ENCODE measurements at regions not wholly inside any gene's neighbourhood (a gene's known extent, or its start where the extent isn't known, plus 50 kb on each side); places are given as distances from the start of the nearest gene placed in this dataset.

GRCh38 chr17:77390870-77391269, 250.1 kb downstream of the SEC14L1 start:
- no peak for TF ChIP-seq JUND (IDR thresholded peaks at IDR 0.05; ENCODE audit: low read depth)
- in situ Hi-C loops (cut with HindIII; ENCODE audit: low pct_unique_long_range_greater_than_20kb, low sequenced_read_pairs) = no loop called here
- no peak for DNase-seq (ENCODE audit: low read depth in 1 of 2, low spot score in 1 of 2)

- TF ChIP-seq JUND (IDR thresholded peaks at IDR 0.05; ENCODE audit: low read depth) = no peak
- DNase-seq (ENCODE audit: low read depth in 1 of 2, low spot score in 1 of 2) = no peak
- in situ Hi-C loops (cut with HindIII; ENCODE audit: low pct_unique_long_range_greater_than_20kb, low sequenced_read_pairs) = no loop called here
These were observed 251.1 kb downstream of the SEC14L1 start for GRCh38 chr17:77391668-77392375.

- DNase-seq (ENCODE audit: low read depth in 1 of 2, low spot score in 1 of 2) = no peak
- in situ Hi-C loops (cut with HindIII; ENCODE audit: low pct_unique_long_range_greater_than_20kb, low sequenced_read_pairs) = no loop called here
- no peak for TF ChIP-seq JUND (IDR thresholded peaks at IDR 0.05; ENCODE audit: low read depth)
These were observed 251.9 kb downstream of the SEC14L1 start for GRCh38 chr17:77392376-77393273.

GRCh38 chr17:77393274-77393600, 252.5 kb downstream of the SEC14L1 start:
- DNase-seq (ENCODE audit: low read depth in 1 of 2, low spot score in 1 of 2) = no peak
- in situ Hi-C loops (cut with HindIII; ENCODE audit: low pct_unique_long_range_greater_than_20kb, low sequenced_read_pairs) = no loop called here

GRCh38 chr17:77393867-77394539, 253.2 kb downstream of the SEC14L1 start:
- DNase-seq (ENCODE audit: low read depth in 1 of 2, low spot score in 1 of 2) = no peak
- no peak for TF ChIP-seq JUND (IDR thresholded peaks at IDR 0.05; ENCODE audit: low read depth)
- in situ Hi-C loops (cut with HindIII; ENCODE audit: low pct_unique_long_range_greater_than_20kb, low sequenced_read_pairs) = no loop called here

More at GRCh38 chr17:77393274-77393600, 252.5 kb downstream of the SEC14L1 start:
- TF ChIP-seq JUND (IDR thresholded peaks at IDR 0.05; ENCODE audit: low read depth) = no peak

- peak in 1 of 2 experiments; percentile 41 for DNase-seq (ENCODE audit: low read depth in 1 of 2, low spot score in 1 of 2)
- in situ Hi-C loops (cut with HindIII; ENCODE audit: low pct_unique_long_range_greater_than_20kb, low sequenced_read_pairs) = no loop called here
- no peak for TF ChIP-seq JUND (IDR thresholded peaks at IDR 0.05; ENCODE audit: low read depth)
These were observed 253.9 kb downstream of the SEC14L1 start for GRCh38 chr17:77394540-77395295.

GRCh38 chr17:77395501-77396048, 254.8 kb downstream of the SEC14L1 start:
- TF ChIP-seq JUND (IDR thresholded peaks at IDR 0.05; ENCODE audit: low read depth) = no peak

GRCh38 chr17:77396610-77397009, 255.8 kb downstream of the SEC14L1 start:
- in situ Hi-C loops (cut with HindIII; ENCODE audit: low pct_unique_long_range_greater_than_20kb, low sequenced_read_pairs) = no loop called here
- no peak for DNase-seq (ENCODE audit: low read depth in 1 of 2, low spot score in 1 of 2)
- no peak for TF ChIP-seq JUND (IDR thresholded peaks at IDR 0.05; ENCODE audit: low read depth)

More at GRCh38 chr17:77395501-77396048, 254.8 kb downstream of the SEC14L1 start:
- no peak for DNase-seq (ENCODE audit: low read depth in 1 of 2, low spot score in 1 of 2)
- in situ Hi-C loops (cut with HindIII; ENCODE audit: low pct_unique_long_range_greater_than_20kb, low sequenced_read_pairs) = no loop called here

GRCh38 chr17:77398274-77398673, 257.5 kb downstream of the SEC14L1 start:
- no peak for DNase-seq (ENCODE audit: low read depth in 1 of 2, low spot score in 1 of 2)
- in situ Hi-C loops (cut with HindIII; ENCODE audit: low pct_unique_long_range_greater_than_20kb, low sequenced_read_pairs) = no loop called here
- TF ChIP-seq JUND (IDR thresholded peaks at IDR 0.05; ENCODE audit: low read depth) = no peak

GRCh38 chr17:77399319-77399957, 258.7 kb downstream of the SEC14L1 start:
- no peak for DNase-seq (ENCODE audit: low read depth in 1 of 2, low spot score in 1 of 2)
- TF ChIP-seq JUND (IDR thresholded peaks at IDR 0.05; ENCODE audit: low read depth) = no peak
- in situ Hi-C loops (cut with HindIII; ENCODE audit: low pct_unique_long_range_greater_than_20kb, low sequenced_read_pairs) = no loop called here

- DNase-seq (ENCODE audit: low read depth in 1 of 2, low spot score in 1 of 2) = no peak
- in situ Hi-C loops (cut with HindIII; ENCODE audit: low pct_unique_long_range_greater_than_20kb, low sequenced_read_pairs) = no loop called here
- no peak for TF ChIP-seq JUND (IDR thresholded peaks at IDR 0.05; ENCODE audit: low read depth)
These were observed 259.7 kb downstream of the SEC14L1 start for GRCh38 chr17:77400445-77400870.

All from T47D (cell line).